ENCODE measurements at regions not wholly inside any gene's neighbourhood (a gene's known extent, or its start where the extent isn't known, plus 50 kb on each side); places are given as distances from the start of the nearest gene placed in this dataset.

- Histone ChIP-seq H3K36me3 (no peaks in the 10 kb centered on the region), H3K4me3 (ENCODE audit: low read depth, low read length) (no peak overlapping the region), H3K27me3 (no peaks in the 10 kb centered on the region), H3K9me3 (no peaks in the 10 kb centered on the region), H3K4me1 (no peaks in the 10 kb centered on the region)
- no peak for DNase-seq
- TF ChIP-seq CTCF (IDR thresholded peaks at IDR 0.05; ENCODE audit: low read depth, low read length): no peak
These were observed 214.4 kb upstream of the PAPPA start for GRCh38 chr9:115939065-115939765.

- no peak for DNase-seq
- H3K4me1 ChIP-seq: no peaks in the 10 kb centered on the region
- TF ChIP-seq CTCF (IDR thresholded peaks at IDR 0.05; ENCODE audit: low read depth, low read length): no peak
These were observed 211.9 kb upstream of the PAPPA start for GRCh38 chr9:115941561-115942315.

GRCh38 chr9:115943431-115944165 lies 210.0 kb upstream of the PAPPA start:
- DNase-seq: no peak
- Histone ChIP-seq H3K4me1 (no peaks in the 10 kb centered on the region), H3K4me3 (ENCODE audit: low read depth, low read length) (no peak overlapping the region), H3K9me3 (no peaks in the 10 kb centered on the region), H3K36me3 (no peaks in the 10 kb centered on the region), H3K27me3 (no peaks in the 10 kb centered on the region)
- TF ChIP-seq CTCF (IDR thresholded peaks at IDR 0.05; ENCODE audit: low read depth, low read length): no peak

More at GRCh38 chr9:115941561-115942315, 211.9 kb upstream of the PAPPA start:
- Histone ChIP-seq H3K36me3 (no peaks in the 10 kb centered on the region), H3K27me3 (no peaks in the 10 kb centered on the region), H3K4me3 (ENCODE audit: low read depth, low read length) (no peak overlapping the region), H3K9me3 (no peaks in the 10 kb centered on the region)

- no peak for DNase-seq
- Histone ChIP-seq H3K4me1 (no peaks in the 10 kb centered on the region), H3K4me3 (ENCODE audit: low read depth, low read length) (no peak overlapping the region), H3K27me3 (no peaks in the 10 kb centered on the region), H3K36me3 (no peaks in the 10 kb centered on the region), H3K9me3 (no peaks in the 10 kb centered on the region)
- no peak for TF ChIP-seq CTCF (IDR thresholded peaks at IDR 0.05; ENCODE audit: low read depth, low read length)
These were observed 209.2 kb upstream of the PAPPA start for GRCh38 chr9:115944166-115944948.

- no peak for DNase-seq
- no peak for TF ChIP-seq CTCF (IDR thresholded peaks at IDR 0.05; ENCODE audit: low read depth, low read length)
- Histone ChIP-seq H3K27me3 (no peaks in the 10 kb centered on the region), H3K4me3 (ENCODE audit: low read depth, low read length) (no peak overlapping the region), H3K36me3 (no peaks in the 10 kb centered on the region), H3K9me3 (no peaks in the 10 kb centered on the region), H3K4me1 (no peaks in the 10 kb centered on the region)
These were observed 208.6 kb upstream of the PAPPA start for GRCh38 chr9:115945009-115945431.
